T-helper 1 cell treated with Interleukin-12 subunit alpha and Interleukin-12 subunit beta and Interleukin-4 antibody, amounts not matched to agents 30 μg/mL and 1 μg/mL, for 36 hours (primary cell): ENCODE measurements at regions not wholly inside any gene's neighbourhood (a gene's known extent, or its start where the extent isn't known, plus 50 kb on each side); places are given as distances from the start of the nearest gene placed in this dataset.
"Not testable (repeated sequence)": the region's sequence is repeated elsewhere in the genome, so short reads cannot be mapped to it uniquely, and the experiment has no call there.

Experiments
- H3K27ac Mint-ChIP-seq: one replicate; pipeline ENCODE4 v1.8.0; 2021; ENCODE audit warnings: mild to moderate bottlenecking, mixed read lengths
- H3K27me3 Mint-ChIP-seq: one replicate; pipeline ENCODE4 v1.8.0; 2021; ENCODE audit warnings: low read depth, mixed read lengths
- H3K36me3 Mint-ChIP-seq: one replicate; pipeline ENCODE4 v1.8.0; 2021; ENCODE audit warnings: low read depth, mixed read lengths
- H3K4me1 Mint-ChIP-seq: one replicate; pipeline ENCODE4 v1.8.0; 2021; ENCODE audit warnings: low read depth, mixed read lengths
- H3K4me3 Mint-ChIP-seq: one replicate; pipeline ENCODE4 v1.8.0; 2021; ENCODE audit warnings: mild to moderate bottlenecking, moderate library complexity, mixed read lengths
- H3K9me3 Mint-ChIP-seq: one replicate; pipeline ENCODE4 v1.8.0; 2021; ENCODE audit warnings: mixed read lengths

DNA sequence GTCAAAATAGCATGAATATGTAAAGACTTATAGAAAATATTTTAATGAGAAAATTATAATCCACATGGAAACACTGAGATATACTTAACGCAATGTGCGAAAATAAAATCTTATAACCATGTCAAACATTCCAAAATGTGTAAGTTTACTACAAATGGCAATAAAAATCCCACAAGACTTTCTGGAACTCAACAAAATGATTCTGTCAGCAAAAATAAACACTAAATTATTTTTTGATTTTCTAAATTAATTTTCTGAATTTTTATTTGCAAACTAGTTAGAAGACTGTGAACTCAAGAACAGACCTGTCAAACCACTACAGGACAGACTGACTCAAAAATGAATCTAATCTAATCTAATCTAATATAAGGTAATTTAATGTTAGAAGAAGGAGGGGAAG is 160.8 kb upstream of the KCTD7 start:
- H3K36me3 Mint-ChIP-seq: no peaks in the 10 kb centered on the region
- peaks cover 1% of the 10 kb centered on the region for H3K4me1 Mint-ChIP-seq
- no peaks in the 10 kb centered on the region for H3K27me3 Mint-ChIP-seq
- no peaks in the 10 kb centered on the region for H3K9me3 Mint-ChIP-seq
- H3K4me3 Mint-ChIP-seq: no peak overlapping the region
- H3K27ac Mint-ChIP-seq: no peak overlapping the region

- not testable (repeated sequence) for H3K9me3 Mint-ChIP-seq, H3K4me3 Mint-ChIP-seq, H3K36me3 Mint-ChIP-seq, H3K27me3 Mint-ChIP-seq, H3K27ac Mint-ChIP-seq, H3K4me1 Mint-ChIP-seq
Observed at GRCh38 chr7:66473064-66473463, 155.6 kb upstream of the KCTD7 start.

DNA sequence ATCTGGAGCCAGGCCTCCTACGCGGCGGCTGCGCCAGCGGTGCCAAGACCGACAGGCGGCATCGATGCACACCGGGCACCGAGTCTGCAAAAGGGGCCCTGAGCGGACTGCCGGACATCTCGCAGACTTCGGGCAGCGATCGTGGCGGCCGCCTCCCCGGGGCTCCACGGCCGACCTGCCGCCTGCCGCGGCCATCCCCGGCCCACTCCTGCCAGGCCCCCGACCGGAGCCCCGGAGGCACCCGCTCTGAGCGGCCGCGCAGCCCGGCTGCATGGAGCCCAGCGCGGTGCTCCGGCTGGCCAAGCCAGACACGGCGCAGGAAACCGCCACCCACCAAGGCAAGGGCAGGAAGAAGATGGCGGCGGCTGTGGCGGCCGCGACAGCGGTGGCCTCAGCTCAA is 154.2 kb upstream of the KCTD7 start:
- Mint-ChIP-seq H3K4me3 (no peak overlapping the region), H3K4me1 (no peaks in the 10 kb centered on the region), H3K9me3 (no peaks in the 10 kb centered on the region), H3K36me3 (peaks cover 11% of the 10 kb centered on the region), H3K27me3 (no peaks in the 10 kb centered on the region), H3K27ac (no peak overlapping the region)

DNA sequence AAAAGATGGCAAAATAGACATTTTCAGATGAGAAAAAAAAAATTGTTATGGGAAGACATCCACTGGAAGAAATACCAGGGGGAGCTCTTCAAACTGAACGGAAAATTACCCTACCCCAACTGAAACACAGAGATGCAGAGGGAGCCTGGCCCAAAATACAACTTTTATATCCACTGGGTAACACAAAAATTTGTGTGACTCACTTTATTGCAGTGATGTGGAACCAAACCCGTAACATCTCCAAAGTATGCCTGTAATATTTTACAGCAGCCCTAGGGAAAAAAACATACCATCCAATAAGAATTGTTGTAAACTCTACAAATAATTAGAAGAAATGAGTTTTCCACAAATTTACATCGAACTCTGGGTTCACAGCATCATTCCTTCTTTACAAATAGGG is 152.6 kb upstream of the KCTD7 start:
- not testable (repeated sequence) for H3K4me3 Mint-ChIP-seq, H3K4me1 Mint-ChIP-seq, H3K27me3 Mint-ChIP-seq, H3K27ac Mint-ChIP-seq, H3K9me3 Mint-ChIP-seq
- H3K36me3 Mint-ChIP-seq: peaks cover 17% of the 10 kb centered on the region

GRCh38 chr7:66477822-66478397 is 150.8 kb upstream of the KCTD7 start:
- not testable (repeated sequence) for H3K4me1 Mint-ChIP-seq, H3K27me3 Mint-ChIP-seq, H3K4me3 Mint-ChIP-seq, H3K9me3 Mint-ChIP-seq, H3K27ac Mint-ChIP-seq
- H3K36me3 Mint-ChIP-seq: peaks cover 17% of the 10 kb centered on the region

DNA sequence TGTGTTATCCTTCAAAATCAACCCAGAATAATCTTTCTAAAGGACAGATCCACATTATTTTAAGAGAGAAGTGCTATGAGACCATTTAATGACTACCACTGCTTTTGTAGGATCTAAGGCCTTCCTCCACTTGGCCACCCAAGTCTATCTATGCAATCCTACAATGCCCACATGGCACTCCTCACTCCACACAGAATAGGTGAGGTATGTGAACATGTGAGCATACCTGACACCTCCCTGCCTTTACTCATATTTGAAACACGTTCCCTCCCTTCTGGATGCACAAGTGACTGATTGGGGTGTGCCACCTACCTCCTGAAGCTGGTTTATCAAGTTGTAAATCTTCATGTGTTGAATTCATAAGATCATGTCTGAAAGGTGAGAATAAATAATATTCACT is 147.5 kb upstream of the KCTD7 start:
- not testable (repeated sequence) for H3K9me3 Mint-ChIP-seq, H3K4me3 Mint-ChIP-seq, H3K4me1 Mint-ChIP-seq, H3K27ac Mint-ChIP-seq, H3K27me3 Mint-ChIP-seq
- peaks cover 21% of the 10 kb centered on the region for H3K36me3 Mint-ChIP-seq

DNA sequence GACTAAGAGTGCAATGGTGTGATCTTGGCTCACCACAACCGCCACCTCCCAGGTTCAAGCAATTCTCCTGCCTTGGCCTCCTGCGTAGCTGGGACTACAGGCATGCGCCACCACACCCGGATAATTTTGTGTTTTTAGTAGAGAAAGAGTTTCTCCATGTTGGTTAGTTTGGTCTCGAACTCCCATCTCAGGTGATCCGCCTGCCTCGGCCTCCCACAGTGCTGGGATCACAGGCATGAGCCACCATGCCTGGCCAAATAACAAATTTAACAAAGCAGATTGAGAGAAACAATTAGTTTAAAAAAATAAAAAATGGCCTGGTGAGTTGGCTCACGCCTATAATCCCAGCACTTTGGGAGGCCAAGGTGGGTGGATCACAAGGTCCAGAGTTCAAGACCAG is 139.6 kb upstream of the KCTD7 start:
- not testable (repeated sequence) for H3K27ac Mint-ChIP-seq, H3K4me3 Mint-ChIP-seq, H3K9me3 Mint-ChIP-seq, H3K36me3 Mint-ChIP-seq, H3K4me1 Mint-ChIP-seq, H3K27me3 Mint-ChIP-seq

DNA sequence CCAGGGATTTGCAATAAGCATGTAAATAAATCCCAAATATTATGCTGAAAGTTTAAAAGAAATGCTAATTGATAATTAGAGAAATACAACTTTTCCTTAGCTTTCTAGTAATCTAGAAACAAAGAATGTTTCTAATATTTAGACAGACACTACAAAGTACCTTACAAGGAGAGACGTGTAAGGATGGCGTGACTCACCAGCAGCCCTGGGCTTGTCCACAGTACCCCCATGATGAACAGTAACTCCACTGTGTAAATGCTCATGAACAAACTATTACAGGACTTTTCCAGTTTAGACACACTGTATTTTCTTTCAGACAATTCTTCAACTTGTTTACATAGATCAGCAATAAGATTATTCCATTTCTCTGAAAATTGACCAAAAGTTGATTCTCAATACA is 138.9 kb upstream of the KCTD7 start:
- H3K27me3 Mint-ChIP-seq, H3K4me1 Mint-ChIP-seq, H3K36me3 Mint-ChIP-seq, H3K4me3 Mint-ChIP-seq, H3K27ac Mint-ChIP-seq, H3K9me3 Mint-ChIP-seq: not testable (repeated sequence)

DNA sequence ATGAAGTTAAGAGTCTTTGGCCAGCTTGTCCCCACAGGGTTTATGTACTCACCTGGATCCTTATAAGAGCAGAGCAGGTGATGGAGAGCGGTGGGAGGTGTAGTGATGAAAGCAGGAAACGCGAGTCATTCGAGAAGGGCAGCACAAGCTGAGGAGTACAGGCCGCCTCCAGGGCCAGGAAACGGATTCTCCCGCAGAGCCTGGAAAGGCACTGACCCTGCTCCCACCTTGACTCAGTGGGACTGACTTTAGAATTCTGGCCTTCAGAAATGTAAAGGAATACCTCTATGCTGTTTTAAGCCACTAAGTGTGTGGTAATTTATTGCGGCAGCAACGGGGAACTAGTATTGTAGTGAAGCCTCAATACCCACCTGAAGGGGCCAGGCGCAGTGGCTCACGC is 137.7 kb upstream of the KCTD7 start:
- not testable (repeated sequence) for H3K4me1 Mint-ChIP-seq, H3K27me3 Mint-ChIP-seq, H3K9me3 Mint-ChIP-seq, H3K27ac Mint-ChIP-seq, H3K4me3 Mint-ChIP-seq, H3K36me3 Mint-ChIP-seq

GRCh38 chr7:66492405-66492804 is 136.3 kb upstream of the KCTD7 start:
- H3K36me3 Mint-ChIP-seq, H3K4me1 Mint-ChIP-seq, H3K9me3 Mint-ChIP-seq, H3K27me3 Mint-ChIP-seq: not testable (repeated sequence)
- H3K27ac Mint-ChIP-seq: peak overlapping the region; percentile 94
- peak overlapping the region; percentile 87 for H3K4me3 Mint-ChIP-seq

DNA sequence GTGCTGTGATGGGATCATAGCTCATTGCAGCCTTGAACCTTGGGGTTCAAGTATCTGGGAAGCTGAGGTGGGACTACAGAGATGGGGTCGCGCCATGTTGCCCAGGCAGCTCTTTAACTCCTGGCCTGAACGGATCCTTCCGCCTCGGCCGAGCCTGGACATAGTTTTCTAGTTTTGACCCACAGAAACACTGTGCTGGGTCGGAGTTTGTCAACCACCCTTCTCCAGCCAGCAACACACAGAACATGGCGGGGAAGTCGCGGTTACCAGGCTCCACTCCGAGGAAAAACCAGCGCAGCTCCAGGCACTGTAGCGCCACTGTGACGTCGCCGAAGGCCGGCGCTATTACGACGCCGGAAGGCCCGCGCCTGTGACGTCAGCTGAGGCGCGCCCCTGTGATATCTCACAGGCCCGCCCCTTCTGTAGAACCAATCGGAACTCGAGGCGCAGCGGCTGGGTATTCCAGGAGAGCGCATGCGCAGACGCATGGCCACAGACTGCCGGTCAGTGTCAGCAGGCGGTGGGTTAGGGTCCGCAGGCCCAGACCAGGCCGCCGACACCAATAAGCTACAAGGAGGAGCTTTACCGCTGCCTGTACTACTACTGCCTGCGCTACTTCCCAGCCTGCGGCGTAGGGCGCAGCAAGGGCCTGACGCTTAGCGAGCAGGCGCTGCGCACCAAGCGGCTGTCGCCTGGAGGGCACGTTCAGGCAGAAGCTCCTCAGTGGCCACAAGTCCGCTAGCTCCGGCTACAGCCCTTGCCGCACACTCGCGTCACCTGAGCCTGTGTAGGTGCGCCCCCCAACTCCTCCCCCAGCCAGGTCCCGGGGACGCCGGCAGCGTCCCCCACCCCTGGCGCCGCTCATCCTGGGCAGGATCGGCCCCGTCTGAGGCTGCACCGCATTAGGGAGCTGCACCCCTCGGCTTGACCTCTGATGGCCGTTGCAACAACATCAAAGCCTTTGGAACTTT is 135.2 kb upstream of the KCTD7 start:
- Mint-ChIP-seq H3K27me3 (no peaks in the 10 kb centered on the region), H3K27ac (peak overlapping the region; percentile 94), H3K9me3 (no peaks in the 10 kb centered on the region), H3K36me3 (no peaks in the 10 kb centered on the region), H3K4me1 (peaks cover 9% of the 10 kb centered on the region), H3K4me3 (peak overlapping the region; percentile 87)

- Mint-ChIP-seq H3K4me1 (peaks cover 6% of the 10 kb centered on the region), H3K36me3 (no peaks in the 10 kb centered on the region), H3K9me3 (no peaks in the 10 kb centered on the region), H3K27me3 (no peaks in the 10 kb centered on the region), H3K4me3 (no peak overlapping the region), H3K27ac (no peak overlapping the region)
Observed at GRCh38 chr7:66497346-66497745, 131.3 kb upstream of the KCTD7 start.

GRCh38 chr7:66500087-66500486 is 128.6 kb upstream of the KCTD7 start:
- H3K27ac Mint-ChIP-seq: no peak overlapping the region
- peaks cover 1% of the 10 kb centered on the region for H3K4me1 Mint-ChIP-seq
- H3K9me3 Mint-ChIP-seq: no peaks in the 10 kb centered on the region
- peaks cover 3% of the 10 kb centered on the region for H3K27me3 Mint-ChIP-seq
- no peak overlapping the region for H3K4me3 Mint-ChIP-seq
- no peaks in the 10 kb centered on the region for H3K36me3 Mint-ChIP-seq

- no peaks in the 10 kb centered on the region for H3K36me3 Mint-ChIP-seq
- H3K4me3 Mint-ChIP-seq: no peak overlapping the region
- H3K4me1 Mint-ChIP-seq: peaks cover 2% of the 10 kb centered on the region
- H3K27me3 Mint-ChIP-seq: peaks cover 15% of the 10 kb centered on the region
- no peaks in the 10 kb centered on the region for H3K9me3 Mint-ChIP-seq
- H3K27ac Mint-ChIP-seq: no peak overlapping the region
Observed at GRCh38 chr7:66502230-66503035, 126.2 kb upstream of the KCTD7 start.

- no peak overlapping the region for H3K4me3 Mint-ChIP-seq
- no peaks in the 10 kb centered on the region for H3K36me3 Mint-ChIP-seq
- no peak overlapping the region for H3K27ac Mint-ChIP-seq
- H3K27me3 Mint-ChIP-seq: peaks cover 19% of the 10 kb centered on the region
- no peaks in the 10 kb centered on the region for H3K9me3 Mint-ChIP-seq
- H3K4me1 Mint-ChIP-seq: peaks cover 2% of the 10 kb centered on the region
Observed at GRCh38 chr7:66503036-66503370, 125.7 kb upstream of the KCTD7 start.
